Fibroblast of the aortic adventitia (primary cell): ENCODE measurements at regions not wholly inside any gene's neighbourhood (a gene's known extent, or its start where the extent isn't known, plus 50 kb on each side); places are given as distances from the start of the nearest gene placed in this dataset.

Experiments used
- DNase-seq: peaks from one replicate; pipeline ENCODE4 v3.0.0-alpha.2; 2010; ENCODE audit warnings: low read depth
- H3K4me3 ChIP-seq: 2 replicates; pipeline ENCODE4 v1.5.1; 2011; ENCODE audit warnings: low read depth, mild to moderate bottlenecking, control low read depth, low read length, moderate library complexity
- CTCF ChIP-seq: IDR thresholded peaks from 2 replicates; pipeline ENCODE4 v1.5.1; 2011; ENCODE audit warnings: mild to moderate bottlenecking, low read length, control low read depth, inconsistent platforms; ENCODE audit not compliant: insufficient read depth

- no peak for DNase-seq
- no peak for TF ChIP-seq CTCF
- no peak overlapping the region for H3K4me3 ChIP-seq
Observed at GRCh38 chr15:29456255-29456654, 186.6 kb upstream of the NSMCE3 start.

GRCh38 chr15:29455530-29455929 is 185.9 kb upstream of the NSMCE3 start:
- no peak overlapping the region for H3K4me3 ChIP-seq
- no peak for TF ChIP-seq CTCF
- no peak for DNase-seq

- no peak for TF ChIP-seq CTCF
- no peak overlapping the region for H3K4me3 ChIP-seq
- no peak for DNase-seq
Observed at GRCh38 chr15:29455055-29455454, 185.4 kb upstream of the NSMCE3 start.

- peak; percentile 2 for DNase-seq
- no peak for TF ChIP-seq CTCF
- H3K4me3 ChIP-seq = no peak overlapping the region
Observed at GRCh38 chr15:29454506-29454905, 184.9 kb upstream of the NSMCE3 start.

- no peak for TF ChIP-seq CTCF
- DNase-seq = no peak
- no peak overlapping the region for H3K4me3 ChIP-seq
Observed at GRCh38 chr15:29452881-29453731, 183.5 kb upstream of the NSMCE3 start.

- no peak overlapping the region for H3K4me3 ChIP-seq
- TF ChIP-seq CTCF = no peak
- no peak for DNase-seq
Observed at GRCh38 chr15:29451201-29451781, 181.7 kb upstream of the NSMCE3 start.
